ENCODE measurements at regions not wholly inside any gene's neighbourhood (a gene's known extent, or its start where the extent isn't known, plus 50 kb on each side); places are given as distances from the start of the nearest gene placed in this dataset.

- Histone ChIP-seq H3K27me3 (ENCODE audit: control insufficient read depth, insufficient read depth, low read length) (no peaks in the 10 kb centered on the region), H3K36me3 (ENCODE audit: insufficient read depth, low read length) (no peaks in the 10 kb centered on the region), H3K9me3 (replicated peaks; ENCODE audit: low read length) (no peaks in the 10 kb centered on the region), H3K4me1 (ENCODE audit: control insufficient read depth, insufficient read depth, low read length) (no peaks in the 10 kb centered on the region), H3K9ac (ENCODE audit: low read depth, low read length) (no peak overlapping the region), H3K4me3 (ENCODE audit: low read length) (no peak overlapping the region), H3K4me2 (ENCODE audit: low read length) (no peak overlapping the region)
These were observed 486.2 kb downstream of the EPHA4 start for GRCh38 chr2:221085936-221086335.

- H3K4me3 ChIP-seq (ENCODE audit: low read length) = no peak overlapping the region
- no peaks in the 10 kb centered on the region for H3K36me3 ChIP-seq (ENCODE audit: insufficient read depth, low read length)
- no peaks in the 10 kb centered on the region for H3K4me1 ChIP-seq (ENCODE audit: control insufficient read depth, insufficient read depth, low read length)
- no peak overlapping the region for H3K4me2 ChIP-seq (ENCODE audit: low read length)
- no peaks in the 10 kb centered on the region for H3K9me3 ChIP-seq (replicated peaks; ENCODE audit: low read length)
- H3K9ac ChIP-seq (ENCODE audit: low read depth, low read length) = no peak overlapping the region
- no peaks in the 10 kb centered on the region for H3K27me3 ChIP-seq (ENCODE audit: control insufficient read depth, insufficient read depth, low read length)
These were observed 484.3 kb downstream of the EPHA4 start for GRCh38 chr2:221087779-221088178.

- Histone ChIP-seq H3K9ac (ENCODE audit: low read depth, low read length) (no peak overlapping the region), H3K27me3 (ENCODE audit: control insufficient read depth, insufficient read depth, low read length) (no peaks in the 10 kb centered on the region), H3K4me2 (ENCODE audit: low read length) (no peak overlapping the region), H3K4me1 (ENCODE audit: control insufficient read depth, insufficient read depth, low read length) (no peaks in the 10 kb centered on the region), H3K36me3 (ENCODE audit: insufficient read depth, low read length) (no peaks in the 10 kb centered on the region), H3K9me3 (replicated peaks; ENCODE audit: low read length) (no peaks in the 10 kb centered on the region), H3K4me3 (ENCODE audit: low read length) (no peak overlapping the region)
These were observed 483.6 kb downstream of the EPHA4 start for GRCh38 chr2:221088506-221088905.

- peaks cover 15% of the 10 kb centered on the region for H3K4me1 ChIP-seq (ENCODE audit: control insufficient read depth, insufficient read depth, low read length)
- H3K4me3 ChIP-seq (ENCODE audit: low read length) = no peak overlapping the region
- no peaks in the 10 kb centered on the region for H3K27me3 ChIP-seq (ENCODE audit: control insufficient read depth, insufficient read depth, low read length)
- H3K36me3 ChIP-seq (ENCODE audit: insufficient read depth, low read length) = no peaks in the 10 kb centered on the region
- H3K9ac ChIP-seq (ENCODE audit: low read depth, low read length) = no peak overlapping the region
- no peak overlapping the region for H3K4me2 ChIP-seq (ENCODE audit: low read length)
- no peaks in the 10 kb centered on the region for H3K9me3 ChIP-seq (replicated peaks; ENCODE audit: low read length)
These were observed 476.7 kb downstream of the EPHA4 start for GRCh38 chr2:221095356-221095755.

GRCh38 chr2:221096706-221097567 lies 475.2 kb downstream of the EPHA4 start:
- Histone ChIP-seq H3K4me3 (ENCODE audit: low read length) (no peak overlapping the region), H3K9ac (ENCODE audit: low read depth, low read length) (no peak overlapping the region), H3K4me1 (ENCODE audit: control insufficient read depth, insufficient read depth, low read length) (peaks cover 15% of the 10 kb centered on the region), H3K9me3 (replicated peaks; ENCODE audit: low read length) (no peaks in the 10 kb centered on the region), H3K36me3 (ENCODE audit: insufficient read depth, low read length) (no peaks in the 10 kb centered on the region), H3K4me2 (ENCODE audit: low read length) (no peak overlapping the region), H3K27me3 (ENCODE audit: control insufficient read depth, insufficient read depth, low read length) (no peaks in the 10 kb centered on the region)

GRCh38 chr2:221097568-221097915 lies 474.6 kb downstream of the EPHA4 start:
- Histone ChIP-seq H3K4me3 (ENCODE audit: low read length) (no peak overlapping the region), H3K36me3 (ENCODE audit: insufficient read depth, low read length) (no peaks in the 10 kb centered on the region), H3K4me1 (ENCODE audit: control insufficient read depth, insufficient read depth, low read length) (peaks cover 15% of the 10 kb centered on the region), H3K9ac (ENCODE audit: low read depth, low read length) (no peak overlapping the region), H3K9me3 (replicated peaks; ENCODE audit: low read length) (no peaks in the 10 kb centered on the region), H3K27me3 (ENCODE audit: control insufficient read depth, insufficient read depth, low read length) (no peaks in the 10 kb centered on the region), H3K4me2 (ENCODE audit: low read length) (no peak overlapping the region)

GRCh38 chr2:221097949-221098348 lies 474.2 kb downstream of the EPHA4 start:
- Histone ChIP-seq H3K9me3 (replicated peaks; ENCODE audit: low read length) (no peaks in the 10 kb centered on the region), H3K9ac (ENCODE audit: low read depth, low read length) (no peak overlapping the region), H3K4me3 (ENCODE audit: low read length) (no peak overlapping the region), H3K4me1 (ENCODE audit: control insufficient read depth, insufficient read depth, low read length) (peaks cover 17% of the 10 kb centered on the region), H3K4me2 (ENCODE audit: low read length) (no peak overlapping the region), H3K27me3 (ENCODE audit: control insufficient read depth, insufficient read depth, low read length) (no peaks in the 10 kb centered on the region), H3K36me3 (ENCODE audit: insufficient read depth, low read length) (no peaks in the 10 kb centered on the region)

- Histone ChIP-seq H3K36me3 (ENCODE audit: insufficient read depth, low read length) (no peaks in the 10 kb centered on the region), H3K9me3 (replicated peaks; ENCODE audit: low read length) (no peaks in the 10 kb centered on the region), H3K4me2 (ENCODE audit: low read length) (no peak overlapping the region), H3K4me1 (ENCODE audit: control insufficient read depth, insufficient read depth, low read length) (peaks cover 35% of the 10 kb centered on the region), H3K27me3 (ENCODE audit: control insufficient read depth, insufficient read depth, low read length) (no peaks in the 10 kb centered on the region), H3K9ac (ENCODE audit: low read depth, low read length) (no peak overlapping the region), H3K4me3 (ENCODE audit: low read length) (no peak overlapping the region)
These were observed 471.5 kb downstream of the EPHA4 start for GRCh38 chr2:221100467-221101089.

- H3K9ac ChIP-seq (ENCODE audit: low read depth, low read length) = no peak overlapping the region
- H3K27me3 ChIP-seq (ENCODE audit: control insufficient read depth, insufficient read depth, low read length) = no peaks in the 10 kb centered on the region
- peaks cover 20% of the 10 kb centered on the region for H3K4me1 ChIP-seq (ENCODE audit: control insufficient read depth, insufficient read depth, low read length)
- H3K4me3 ChIP-seq (ENCODE audit: low read length) = no peak overlapping the region
- no peak overlapping the region for H3K4me2 ChIP-seq (ENCODE audit: low read length)
- no peaks in the 10 kb centered on the region for H3K9me3 ChIP-seq (replicated peaks; ENCODE audit: low read length)
- no peaks in the 10 kb centered on the region for H3K36me3 ChIP-seq (ENCODE audit: insufficient read depth, low read length)
These were observed 469.0 kb downstream of the EPHA4 start for GRCh38 chr2:221102896-221103688.

GRCh38 chr2:221103930-221104329 lies 468.2 kb downstream of the EPHA4 start:
- no peaks in the 10 kb centered on the region for H3K9me3 ChIP-seq (replicated peaks; ENCODE audit: low read length)
- H3K27me3 ChIP-seq (ENCODE audit: control insufficient read depth, insufficient read depth, low read length) = no peaks in the 10 kb centered on the region
- H3K9ac ChIP-seq (ENCODE audit: low read depth, low read length) = peak overlapping the region; percentile 35

GRCh38 chr2:221104361-221104811 lies 467.7 kb downstream of the EPHA4 start:
- Histone ChIP-seq H3K36me3 (ENCODE audit: insufficient read depth, low read length) (no peaks in the 10 kb centered on the region), H3K4me3 (ENCODE audit: low read length) (peak overlapping the region; percentile 40), H3K4me1 (ENCODE audit: control insufficient read depth, insufficient read depth, low read length) (peaks cover 20% of the 10 kb centered on the region), H3K9ac (ENCODE audit: low read depth, low read length) (peak overlapping the region; percentile 35), H3K27me3 (ENCODE audit: control insufficient read depth, insufficient read depth, low read length) (no peaks in the 10 kb centered on the region), H3K9me3 (replicated peaks; ENCODE audit: low read length) (no peaks in the 10 kb centered on the region), H3K4me2 (ENCODE audit: low read length) (peak overlapping the region; percentile 65)

More at GRCh38 chr2:221103930-221104329, 468.2 kb downstream of the EPHA4 start:
- peak overlapping the region; percentile 65 for H3K4me2 ChIP-seq (ENCODE audit: low read length)
- H3K4me1 ChIP-seq (ENCODE audit: control insufficient read depth, insufficient read depth, low read length) = peaks cover 20% of the 10 kb centered on the region
- no peaks in the 10 kb centered on the region for H3K36me3 ChIP-seq (ENCODE audit: insufficient read depth, low read length)
- H3K4me3 ChIP-seq (ENCODE audit: low read length) = peak overlapping the region; percentile 40
